ENCODE measurements at regions not wholly inside any gene's neighbourhood (a gene's known extent, or its start where the extent isn't known, plus 50 kb on each side); places are given as distances from the start of the nearest gene placed in this dataset.

DNA sequence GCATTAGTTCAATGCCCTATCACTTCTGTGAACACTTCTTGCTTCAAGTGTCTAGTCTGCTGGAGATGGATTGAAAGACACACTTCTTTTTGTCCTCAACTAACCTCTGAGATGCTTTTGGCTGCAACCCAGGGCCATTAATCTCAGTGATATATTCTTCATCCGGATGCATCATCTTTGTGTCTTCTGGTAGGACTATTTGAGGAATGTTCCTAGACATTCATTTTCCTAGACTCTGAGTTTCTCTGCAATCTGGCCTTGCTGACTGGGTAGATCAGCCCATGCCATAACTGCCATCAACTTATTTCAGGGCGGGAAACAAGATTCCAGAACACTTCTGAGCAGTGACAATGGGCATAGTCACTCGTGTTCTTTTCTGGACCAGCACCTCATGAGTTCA, 329.4 kb downstream of the PDGFC start:
- WGBS, 4 donors, result 74 to 82% (median 80%) methylated on average over 3 of the region's 3 CpGs
- TF ChIP-seq POLR2A (IDR thresholded peaks at IDR 0.05), result no peak
- TF ChIP-seq, protein P1, sequence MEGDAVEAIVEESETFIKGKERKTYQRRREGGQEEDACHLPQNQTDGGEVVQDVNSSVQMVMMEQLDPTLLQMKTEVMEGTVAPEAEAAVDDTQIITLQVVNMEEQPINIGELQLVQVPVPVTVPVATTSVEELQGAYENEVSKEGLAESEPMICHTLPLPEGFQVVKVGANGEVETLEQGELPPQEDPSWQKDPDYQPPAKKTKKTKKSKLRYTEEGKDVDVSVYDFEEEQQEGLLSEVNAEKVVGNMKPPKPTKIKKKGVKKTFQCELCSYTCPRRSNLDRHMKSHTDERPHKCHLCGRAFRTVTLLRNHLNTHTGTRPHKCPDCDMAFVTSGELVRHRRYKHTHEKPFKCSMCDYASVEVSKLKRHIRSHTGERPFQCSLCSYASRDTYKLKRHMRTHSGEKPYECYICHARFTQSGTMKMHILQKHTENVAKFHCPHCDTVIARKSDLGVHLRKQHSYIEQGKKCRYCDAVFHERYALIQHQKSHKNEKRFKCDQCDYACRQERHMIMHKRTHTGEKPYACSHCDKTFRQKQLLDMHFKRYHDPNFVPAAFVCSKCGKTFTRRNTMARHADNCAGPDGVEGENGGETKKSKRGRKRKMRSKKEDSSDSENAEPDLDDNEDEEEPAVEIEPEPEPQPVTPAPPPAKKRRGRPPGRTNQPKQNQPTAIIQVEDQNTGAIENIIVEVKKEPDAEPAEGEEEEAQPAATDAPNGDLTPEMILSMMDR (IDR thresholded peaks at IDR 0.05), result no peak

DNA sequence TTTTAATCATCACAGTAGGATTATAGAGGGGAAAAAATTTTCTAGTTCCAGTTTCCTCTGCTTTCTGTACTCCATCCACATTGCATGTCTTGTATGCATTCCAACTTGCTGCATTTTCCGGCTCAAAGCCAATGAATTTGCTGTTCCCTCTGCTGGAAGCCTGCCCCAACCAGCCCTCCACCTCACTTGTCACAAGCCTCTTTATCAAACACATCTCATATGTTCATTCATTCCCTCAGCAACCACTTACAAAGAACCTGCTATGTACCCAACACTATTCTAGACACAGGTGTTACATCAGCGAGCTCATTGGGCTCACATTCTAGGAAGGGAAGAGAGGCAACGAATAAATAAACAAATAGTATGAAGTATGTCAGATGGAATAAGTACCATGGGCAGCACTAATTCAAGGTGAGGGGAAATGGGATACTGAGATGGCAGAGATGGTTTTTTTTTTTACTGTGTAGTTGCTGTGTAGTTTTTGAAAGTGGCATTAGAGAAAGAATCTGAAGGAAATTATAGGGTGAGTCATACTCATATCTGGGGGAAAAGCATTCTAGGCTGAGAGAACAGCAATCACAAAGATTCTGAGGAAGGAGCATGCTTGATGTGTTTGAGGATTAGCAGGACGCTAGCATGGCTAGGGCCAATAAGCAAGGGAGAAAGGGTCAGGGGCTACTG, 332.5 kb downstream of the PDGFC start:
- TF ChIP-seq, protein P1 (IDR thresholded peaks at IDR 0.05), result no peak
- no peak for TF ChIP-seq POLR2A (IDR thresholded peaks at IDR 0.05)
- 58 to 65% (median 61%) methylated on average over 4 of the region's 4 CpGs for WGBS, 4 donors
- no peak for ATAC-seq
- no peaks in the 10 kb centered on the region for H3K4me1 ChIP-seq
- no peak overlapping the region for H3K27ac ChIP-seq
- H3K27me3 ChIP-seq, result no peaks in the 10 kb centered on the region
- DNase-seq, result no peak
- no peak overlapping the region for H3K4me3 ChIP-seq
- intact Hi-C loops (cut with DNase I), result no loop called here
- H3K9me3 ChIP-seq, result no peaks in the 10 kb centered on the region
- H3K36me3 ChIP-seq, result no peaks in the 10 kb centered on the region

More for the DNA sequence above, 329.4 kb downstream of the PDGFC start:
- Histone ChIP-seq H3K9me3 (no peaks in the 10 kb centered on the region), H3K36me3 (no peaks in the 10 kb centered on the region), H3K27ac (no peak overlapping the region), H3K4me1 (no peaks in the 10 kb centered on the region), H3K27me3 (no peaks in the 10 kb centered on the region), H3K4me3 (no peak overlapping the region)
- ATAC-seq, result no peak
- no peak for DNase-seq
- intact Hi-C loops (cut with DNase I), result no loop called here

DNA sequence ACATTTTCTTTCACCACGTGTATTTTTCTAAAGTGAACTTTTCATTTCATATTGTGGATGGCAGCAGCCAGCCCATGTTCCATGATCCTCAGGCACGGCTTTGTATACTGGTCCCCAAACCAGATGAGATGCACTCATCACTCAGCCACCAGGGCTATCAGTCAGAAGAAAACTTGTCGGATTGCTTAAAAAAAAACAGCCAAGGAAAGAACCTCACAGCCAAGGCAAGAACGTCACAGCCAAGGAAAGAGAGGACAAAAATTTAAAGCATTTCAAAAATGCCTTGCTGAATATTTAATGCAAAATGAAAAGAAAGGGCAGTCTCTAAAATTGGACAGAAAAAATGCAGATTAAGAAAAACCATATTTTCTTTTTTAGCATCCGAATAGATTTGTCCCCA, 333.3 kb downstream of the PDGFC start:
- no peak overlapping the region for H3K27ac ChIP-seq
- DNase-seq (no peak), ATAC-seq (no peak)
- H3K4me1 ChIP-seq, result no peaks in the 10 kb centered on the region
- 35 to 41% (median 39%) methylated on average over 5 of the region's 5 CpGs for WGBS, 4 donors
- no peaks in the 10 kb centered on the region for H3K9me3 ChIP-seq
- H3K36me3 ChIP-seq, result no peaks in the 10 kb centered on the region
- TF ChIP-seq POLR2A (IDR thresholded peaks at IDR 0.05), result no peak
- TF ChIP-seq, protein P1 (IDR thresholded peaks at IDR 0.05), result no peak
- intact Hi-C loops (cut with DNase I), result no loop called here
- H3K27me3 ChIP-seq, result no peaks in the 10 kb centered on the region
- H3K4me3 ChIP-seq, result no peak overlapping the region

DNA sequence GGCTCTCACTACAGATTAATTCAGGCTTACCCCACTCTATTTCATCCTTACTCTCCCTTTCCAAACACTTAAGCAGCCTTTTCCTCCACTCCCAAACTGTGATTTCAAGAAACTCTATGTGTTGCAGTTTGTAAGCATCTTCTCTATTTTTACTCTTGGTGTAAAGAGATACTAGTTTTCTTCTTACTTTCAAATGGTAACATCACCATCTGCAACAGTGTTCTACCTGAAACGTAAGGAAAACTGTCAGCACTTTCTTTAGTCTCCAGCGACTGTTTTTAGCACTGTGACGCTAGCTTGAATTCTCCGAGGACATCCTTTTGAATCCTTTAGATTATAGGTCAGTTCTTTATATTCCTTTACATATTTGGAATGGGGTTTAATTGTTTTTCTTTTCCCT, 335.2 kb downstream of the PDGFC start:
- intact Hi-C loops (cut with DNase I), result no loop called here
- TF ChIP-seq POLR2A (IDR thresholded peaks at IDR 0.05), result no peak
- Histone ChIP-seq H3K4me1 (no peaks in the 10 kb centered on the region), H3K9me3 (no peaks in the 10 kb centered on the region), H3K36me3 (no peaks in the 10 kb centered on the region), H3K27me3 (no peaks in the 10 kb centered on the region), H3K4me3 (no peak overlapping the region), H3K27ac (no peak overlapping the region)
- no peak for ATAC-seq
- DNase-seq, result no peak
- WGBS, 4 donors, result 70 to 83% (median 79%) methylated on average over 4 of the region's 4 CpGs

DNA sequence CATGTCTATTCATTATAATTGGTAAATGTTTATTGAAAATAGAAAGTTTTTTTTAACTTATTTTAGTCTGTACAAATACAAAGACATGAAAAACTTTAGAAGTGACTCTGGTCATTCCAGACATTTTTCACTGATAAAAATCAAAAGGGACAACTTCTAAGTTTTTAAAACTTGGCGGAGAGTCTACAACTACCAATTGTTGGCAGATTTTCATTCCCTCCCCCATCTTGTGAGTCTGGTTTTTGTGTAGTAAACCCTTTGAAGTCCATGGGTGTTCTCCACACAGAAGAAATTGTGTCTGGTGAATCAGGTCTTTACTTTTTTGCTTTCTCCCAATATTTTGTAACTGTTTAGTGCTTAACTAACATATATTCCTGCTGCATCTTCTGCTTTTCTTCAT, 336.5 kb downstream of the PDGFC start:
- no peaks in the 10 kb centered on the region for H3K36me3 ChIP-seq
- no peaks in the 10 kb centered on the region for H3K27me3 ChIP-seq
- H3K27ac ChIP-seq, result no peak overlapping the region
- H3K4me1 ChIP-seq, result no peaks in the 10 kb centered on the region
- 80 to 91% (median 85%) methylated on average over 1 of the region's 1 CpG for WGBS, 4 donors
- ATAC-seq (no peak), DNase-seq (no peak)
- intact Hi-C loops (cut with DNase I), result no loop called here
- H3K9me3 ChIP-seq, result no peaks in the 10 kb centered on the region
- TF ChIP-seq POLR2A (IDR thresholded peaks at IDR 0.05), result no peak
- TF ChIP-seq, protein P1 (IDR thresholded peaks at IDR 0.05), result no peak
- no peak overlapping the region for H3K4me3 ChIP-seq
